Kidney (tissue), 13 donors: ENCODE measurements at regions not wholly inside any gene's neighbourhood (a gene's known extent, or its start where the extent isn't known, plus 50 kb on each side); places are given as distances from the start of the nearest gene placed in this dataset.

Experiments
- DNase-seq, 5 donors: peaks; one replicate each; pipeline ENCODE4 v3.0.0-alpha.2; 2013 to 2020
- FAIRE-seq: peaks from 2 replicates; lab custom pipeline; 2012; peaks lifted over from hg19 to GRCh38; lab: Jason Lieb, UNC
- H3K27ac ChIP-seq, 2 donors: one replicate each; pipeline ENCODE4 v1.7.0; 2013; ENCODE audit warnings: low read depth in 2 of 2, low read length in 2 of 2, inconsistent platforms in 1 of 2
- H3K27me3 ChIP-seq: one replicate; pipeline ENCODE4 v1.7.1; 2013; ENCODE audit warnings: low read length, inconsistent platforms; ENCODE audit not compliant: control insufficient read depth, insufficient read depth
- H3K36me3 ChIP-seq, 3 donors: one replicate each; pipeline versions ENCODE4 v1.7.0 to v1.7.1; 2013; ENCODE audit warnings: low read length in 3 of 3, control low read depth in 1 of 3, inconsistent platforms in 1 of 3; ENCODE audit not compliant: insufficient read depth in 3 of 3, control insufficient read depth in 2 of 3
- H3K4me1 ChIP-seq, 3 donors: one replicate each; pipeline versions ENCODE4 v1.7.0 to v1.7.1; 2013; ENCODE audit warnings: low read length in 3 of 3, inconsistent platforms in 1 of 3, low read depth in 1 of 3; ENCODE audit not compliant: control insufficient read depth in 2 of 3, insufficient read depth in 2 of 3
- H3K4me3 ChIP-seq, 3 donors: one replicate each; pipeline versions ENCODE4 v1.7.0 to v1.8.1; 2013; ENCODE audit warnings: low read length in 3 of 3, control low read depth in 1 of 3, inconsistent platforms in 1 of 3
- H3K9ac ChIP-seq, 3 donors: one replicate each; pipeline versions ENCODE4 v1.7.0 to v1.7.1; 2013; ENCODE audit warnings: low read length in 3 of 3, control low read depth in 1 of 3, inconsistent platforms in 1 of 3
- H3K9me3 ChIP-seq, 3 donors: one replicate each; pipeline versions ENCODE4 v1.7.0 to v1.7.1; 2013; ENCODE audit warnings: low read length in 3 of 3, control low read depth in 1 of 3, inconsistent platforms in 1 of 3; ENCODE audit not compliant: control insufficient read depth in 2 of 3, insufficient read depth in 1 of 3
- intact Hi-C: fragments of 100-400 bp; cut with DNase I; formaldehyde crosslinking; loops from one replicate; pipeline ENCODE4 v1.11.1; 2022
- TF ChIP-seq, protein P1 (sequence below): IDR thresholded peaks from 3 replicates; pipeline ENCODE4 v1.5.1; 2012; ENCODE audit warnings: mild to moderate bottlenecking, moderate library complexity, borderline replicate concordance; ENCODE audit not compliant: insufficient read depth; ENCODE audit errors: extremely low read depth
- donor health status: control.
- donor health status: control.
- donor health status: control.
- donor health status: control.
- donor health status: control.
- donor health status: DM: yes; HTN: yes; CAD: no.
- donor health status: Normal renal cell carcinoma (clear cell type).

GRCh38 chr4:138728566-138728965, 287.0 kb upstream of the NOCT start:
- DNase-seq (no peak), FAIRE-seq (no peak)
- intact Hi-C loops, result no loop called here
- H3K9ac ChIP-seq, result no peak overlapping the region
- no peaks in the 10 kb centered on the region for H3K4me1 ChIP-seq
- TF ChIP-seq, protein P1, sequence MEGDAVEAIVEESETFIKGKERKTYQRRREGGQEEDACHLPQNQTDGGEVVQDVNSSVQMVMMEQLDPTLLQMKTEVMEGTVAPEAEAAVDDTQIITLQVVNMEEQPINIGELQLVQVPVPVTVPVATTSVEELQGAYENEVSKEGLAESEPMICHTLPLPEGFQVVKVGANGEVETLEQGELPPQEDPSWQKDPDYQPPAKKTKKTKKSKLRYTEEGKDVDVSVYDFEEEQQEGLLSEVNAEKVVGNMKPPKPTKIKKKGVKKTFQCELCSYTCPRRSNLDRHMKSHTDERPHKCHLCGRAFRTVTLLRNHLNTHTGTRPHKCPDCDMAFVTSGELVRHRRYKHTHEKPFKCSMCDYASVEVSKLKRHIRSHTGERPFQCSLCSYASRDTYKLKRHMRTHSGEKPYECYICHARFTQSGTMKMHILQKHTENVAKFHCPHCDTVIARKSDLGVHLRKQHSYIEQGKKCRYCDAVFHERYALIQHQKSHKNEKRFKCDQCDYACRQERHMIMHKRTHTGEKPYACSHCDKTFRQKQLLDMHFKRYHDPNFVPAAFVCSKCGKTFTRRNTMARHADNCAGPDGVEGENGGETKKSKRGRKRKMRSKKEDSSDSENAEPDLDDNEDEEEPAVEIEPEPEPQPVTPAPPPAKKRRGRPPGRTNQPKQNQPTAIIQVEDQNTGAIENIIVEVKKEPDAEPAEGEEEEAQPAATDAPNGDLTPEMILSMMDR, result no peak
- H3K36me3 ChIP-seq, result no peaks in the 10 kb centered on the region
- H3K4me3 ChIP-seq, result no peak overlapping the region
- no peaks in the 10 kb centered on the region for H3K9me3 ChIP-seq
- no peaks in the 10 kb centered on the region for H3K27me3 ChIP-seq
- H3K27ac ChIP-seq, result no peak overlapping the region

- H3K36me3 ChIP-seq, result no peaks in the 10 kb centered on the region
- H3K4me3 ChIP-seq, result no peak overlapping the region
- intact Hi-C loops, result no loop called here
- no peaks in the 10 kb centered on the region for H3K4me1 ChIP-seq
- no peak overlapping the region for H3K9ac ChIP-seq
- no peaks in the 10 kb centered on the region for H3K9me3 ChIP-seq
- DNase-seq (no peak), FAIRE-seq (no peak)
- no peak overlapping the region for H3K27ac ChIP-seq
- no peaks in the 10 kb centered on the region for H3K27me3 ChIP-seq
- TF ChIP-seq, protein P1, result no peak
Observed at GRCh38 chr4:138727731-138728130, 287.9 kb upstream of the NOCT start.

- no peak overlapping the region for H3K27ac ChIP-seq
- no peak overlapping the region for H3K9ac ChIP-seq
- no peaks in the 10 kb centered on the region for H3K36me3 ChIP-seq
- intact Hi-C loops, result no loop called here
- H3K4me1 ChIP-seq, result no peaks in the 10 kb centered on the region
- FAIRE-seq (no peak), DNase-seq (no peak)
- no peaks in the 10 kb centered on the region for H3K9me3 ChIP-seq
- H3K4me3 ChIP-seq, result no peak overlapping the region
- H3K27me3 ChIP-seq, result no peaks in the 10 kb centered on the region
- TF ChIP-seq, protein P1, result no peak
Observed at GRCh38 chr4:138724530-138724929, 291.1 kb upstream of the NOCT start.
